Neutrophil (primary cell): ENCODE measurements at regions not wholly inside any gene's neighbourhood (a gene's known extent, or its start where the extent isn't known, plus 50 kb on each side); places are given as distances from the start of the nearest gene placed in this dataset.

Experiments
- H3K27ac ChIP-seq: fragments of 200-600 bp; sonication (generic); 2 replicates; pipeline ENCODE4 v1.5.1; 2016; ENCODE audit warnings: mild to moderate bottlenecking, moderate library complexity
- H3K27me3 ChIP-seq: fragments of 200-600 bp; sonication (generic); 2 replicates; pipeline ENCODE4 v1.6.0; 2016; ENCODE audit warnings: mild to moderate bottlenecking
- H3K36me3 ChIP-seq: fragments of 200-600 bp; sonication (generic); 2 replicates; pipeline ENCODE4 v1.5.1; 2017
- H3K4me1 ChIP-seq, 2 experiments: fragments of 200-600 bp in 1 of 2; sonication (generic) in 1 of 2; 1 replicate in 1 of 2; 2 replicates in 1 of 2; pipeline versions ENCODE4 v1.5.1 to v1.6.1; 2013 to 2016; ENCODE audit warnings: low read depth in 1 of 2, low read length in 1 of 2, mild to moderate bottlenecking in 1 of 2, moderate library complexity in 1 of 2; ENCODE audit not compliant: control insufficient read depth in 1 of 2, insufficient read depth in 1 of 2
- H3K4me3 ChIP-seq, 2 experiments: fragments of 200-600 bp in 1 of 2; sonication (generic) in 1 of 2; 1 replicate in 1 of 2; 2 replicates in 1 of 2; pipeline ENCODE4 v1.5.1; 2013 to 2016; ENCODE audit warnings: low read depth in 1 of 2, low read length in 1 of 2, mild to moderate bottlenecking in 1 of 2, moderate library complexity in 1 of 2
- H3K9me3 ChIP-seq: fragments of 200-600 bp; sonication (generic); 2 replicates; pipeline ENCODE4 v1.5.1; 2016
- TF ChIP-seq, protein P1 (sequence below): fragments of 200-600 bp; sonication (generic); IDR thresholded peaks from 2 replicates; pipeline ENCODE4 v1.5.1; 2016; ENCODE audit warnings: antibody characterized with exemption

DNA sequence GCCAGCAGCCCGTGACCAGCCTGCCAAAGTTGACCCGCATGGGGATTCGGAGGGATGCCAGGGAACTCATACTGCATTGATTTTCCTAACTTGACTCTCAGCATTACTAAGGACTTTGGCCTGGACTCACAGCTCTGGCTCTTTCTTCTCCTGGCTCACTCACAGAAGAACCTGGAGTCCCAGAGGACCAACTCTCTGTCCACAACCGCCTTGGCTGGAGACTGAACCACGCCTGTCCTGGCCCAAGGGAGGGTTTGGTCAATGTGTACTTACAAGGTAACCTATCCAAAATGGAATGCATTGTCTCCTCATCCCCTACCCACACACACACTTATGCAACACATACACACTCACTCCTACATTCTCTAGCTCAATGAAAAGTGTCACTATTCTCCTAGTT, 135.6 kb upstream of the KLHL29 start:
- H3K9me3 ChIP-seq, result no peaks in the 10 kb centered on the region
- no peak overlapping the region for H3K4me3 ChIP-seq
- no peaks in the 10 kb centered on the region for H3K27me3 ChIP-seq
- no peaks in the 10 kb centered on the region for H3K36me3 ChIP-seq
- H3K27ac ChIP-seq, result no peak overlapping the region
- H3K4me1 ChIP-seq, result no peaks in the 10 kb centered on the region
- TF ChIP-seq, protein P1, sequence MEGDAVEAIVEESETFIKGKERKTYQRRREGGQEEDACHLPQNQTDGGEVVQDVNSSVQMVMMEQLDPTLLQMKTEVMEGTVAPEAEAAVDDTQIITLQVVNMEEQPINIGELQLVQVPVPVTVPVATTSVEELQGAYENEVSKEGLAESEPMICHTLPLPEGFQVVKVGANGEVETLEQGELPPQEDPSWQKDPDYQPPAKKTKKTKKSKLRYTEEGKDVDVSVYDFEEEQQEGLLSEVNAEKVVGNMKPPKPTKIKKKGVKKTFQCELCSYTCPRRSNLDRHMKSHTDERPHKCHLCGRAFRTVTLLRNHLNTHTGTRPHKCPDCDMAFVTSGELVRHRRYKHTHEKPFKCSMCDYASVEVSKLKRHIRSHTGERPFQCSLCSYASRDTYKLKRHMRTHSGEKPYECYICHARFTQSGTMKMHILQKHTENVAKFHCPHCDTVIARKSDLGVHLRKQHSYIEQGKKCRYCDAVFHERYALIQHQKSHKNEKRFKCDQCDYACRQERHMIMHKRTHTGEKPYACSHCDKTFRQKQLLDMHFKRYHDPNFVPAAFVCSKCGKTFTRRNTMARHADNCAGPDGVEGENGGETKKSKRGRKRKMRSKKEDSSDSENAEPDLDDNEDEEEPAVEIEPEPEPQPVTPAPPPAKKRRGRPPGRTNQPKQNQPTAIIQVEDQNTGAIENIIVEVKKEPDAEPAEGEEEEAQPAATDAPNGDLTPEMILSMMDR, result no peak

DNA sequence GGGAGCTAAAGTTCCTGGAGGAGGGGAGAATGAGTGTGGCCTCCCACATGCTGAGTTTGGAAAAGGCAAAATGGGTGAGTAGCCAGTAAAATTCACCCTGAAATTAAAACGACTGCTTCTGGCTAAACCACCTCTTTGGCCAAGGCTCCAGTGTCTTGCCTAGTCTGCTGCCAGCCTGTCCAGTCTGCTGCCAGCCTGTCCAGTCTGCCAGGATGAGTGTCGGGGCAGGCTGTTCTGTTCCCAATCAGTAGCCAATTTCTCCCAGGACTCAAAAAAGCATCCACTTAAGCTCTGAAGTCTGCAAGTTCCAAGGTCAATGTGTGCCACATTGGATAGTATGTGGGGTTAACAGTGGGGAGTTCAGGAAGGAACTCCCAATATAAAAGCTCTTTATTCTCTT, 134.6 kb upstream of the KLHL29 start:
- TF ChIP-seq, protein P1, result no peak
- H3K27ac ChIP-seq, result no peak overlapping the region
- H3K4me3 ChIP-seq, result no peak overlapping the region
- H3K27me3 ChIP-seq, result no peaks in the 10 kb centered on the region
- H3K36me3 ChIP-seq, result no peaks in the 10 kb centered on the region
- no peaks in the 10 kb centered on the region for H3K4me1 ChIP-seq
- no peaks in the 10 kb centered on the region for H3K9me3 ChIP-seq

GRCh38 chr2:23256643-23257042, 128.3 kb upstream of the KLHL29 start:
- no peaks in the 10 kb centered on the region for H3K9me3 ChIP-seq
- TF ChIP-seq, protein P1, result no peak
- H3K4me3 ChIP-seq, result no peak overlapping the region
- no peaks in the 10 kb centered on the region for H3K27me3 ChIP-seq
- no peak overlapping the region for H3K27ac ChIP-seq
- H3K4me1 ChIP-seq, result no peaks in the 10 kb centered on the region
- H3K36me3 ChIP-seq, result no peaks in the 10 kb centered on the region

- Histone ChIP-seq H3K9me3 (no peaks in the 10 kb centered on the region), H3K36me3 (no peaks in the 10 kb centered on the region), H3K27ac (no peak overlapping the region), H3K4me1 (no peaks in the 10 kb centered on the region), H3K4me3 (no peak overlapping the region), H3K27me3 (no peaks in the 10 kb centered on the region)
- TF ChIP-seq, protein P1, result no peak
These were observed 124.4 kb upstream of the KLHL29 start for GRCh38 chr2:23260621-23261020.

DNA sequence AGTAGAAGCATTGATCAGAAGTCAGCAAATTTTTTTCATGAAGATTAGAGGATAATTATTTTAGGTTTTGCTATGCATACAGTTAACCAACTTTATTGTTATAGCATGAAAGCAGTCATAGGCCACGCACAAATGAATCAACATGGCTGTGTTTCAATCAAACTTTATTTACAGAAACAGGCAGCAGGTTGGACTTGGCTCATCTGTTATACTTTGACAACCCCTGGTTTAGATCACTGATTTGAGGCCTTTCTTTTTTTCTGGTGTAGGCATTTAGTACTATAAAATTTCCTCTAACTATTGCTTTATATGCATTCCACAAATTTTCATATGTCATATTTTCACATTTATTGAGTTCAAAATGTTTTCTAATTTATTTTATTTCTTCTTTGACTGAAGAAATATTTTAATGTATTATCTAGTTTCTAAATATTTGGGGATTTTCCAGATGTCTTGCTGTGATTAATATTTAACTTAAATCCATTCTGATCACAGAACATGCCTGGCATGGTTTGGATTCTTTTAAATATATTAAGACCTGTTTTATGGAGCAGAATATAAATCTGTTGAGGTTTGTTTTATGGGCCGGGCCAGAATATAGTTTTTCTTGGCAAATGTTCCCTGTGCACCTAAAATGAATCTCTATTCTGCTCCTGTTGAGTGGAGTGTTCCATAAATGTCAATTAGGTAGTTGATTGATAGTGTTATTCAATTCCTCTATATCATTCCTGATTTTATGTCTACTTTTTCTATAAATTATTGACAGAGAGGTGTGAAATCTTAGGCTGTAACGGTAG, 116.3 kb upstream of the KLHL29 start:
- TF ChIP-seq, protein P1, result no peak
- Histone ChIP-seq H3K4me3 (no peak overlapping the region), H3K4me1 (no peaks in the 10 kb centered on the region), H3K27me3 (no peaks in the 10 kb centered on the region), H3K9me3 (no peaks in the 10 kb centered on the region), H3K27ac (no peak overlapping the region), H3K36me3 (no peaks in the 10 kb centered on the region)
